GM18858 (cell line): ENCODE measurements at regions not wholly inside any gene's neighbourhood (a gene's known extent, or its start where the extent isn't known, plus 50 kb on each side); places are given as distances from the start of the nearest gene placed in this dataset.
A peak's percentile ranks its signal among the peaks of the same experiment; 100 is the strongest.
"Not testable (repeated sequence)": the region's sequence is repeated elsewhere in the genome, so short reads cannot be mapped to it uniquely, and the experiment has no call there.

Experiments
- ATAC-seq: cut with Tn5 transposase; IDR thresholded peaks from one replicate; pipeline ENCODE4 v1.9.1; 2021; ENCODE audit not compliant: unreplicated experiment

DNA sequence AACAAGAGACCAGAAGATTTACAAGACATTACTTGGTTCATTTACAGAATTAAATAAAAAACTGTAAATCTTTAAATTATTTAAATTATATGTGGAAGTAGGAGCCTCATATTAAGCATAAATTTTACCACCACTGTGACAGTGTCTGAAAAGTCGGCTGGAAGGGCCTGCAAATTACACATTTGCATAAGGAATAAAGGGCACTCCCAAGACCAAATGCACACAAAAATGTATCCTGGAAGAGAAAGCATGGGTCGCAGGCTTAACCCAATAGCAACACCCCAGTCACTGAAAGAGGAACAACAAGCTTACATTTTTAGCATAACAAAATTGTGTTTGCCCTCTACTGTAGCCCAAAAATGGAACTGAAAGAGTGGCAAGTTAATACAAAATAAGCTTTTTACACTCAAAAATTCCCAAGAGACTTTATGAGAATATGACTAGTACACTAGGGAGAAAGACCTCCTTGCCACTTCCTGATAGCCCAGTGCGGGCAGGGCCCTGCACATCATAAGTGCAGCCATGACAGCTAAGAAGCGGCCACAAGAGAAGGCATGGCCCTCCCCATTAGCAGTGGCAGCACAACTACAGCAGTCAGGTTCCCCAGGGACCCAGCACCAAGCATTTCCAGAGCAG lies 482.0 kb downstream of the DTWD2 start:
- ATAC-seq = peak; percentile 93

- not testable (repeated sequence) for ATAC-seq
Observed at GRCh38 chr5:118502232-118502631, 486.1 kb downstream of the DTWD2 start.

- ATAC-seq = no peak
Observed at GRCh38 chr5:118491351-118491750, 497.0 kb downstream of the DTWD2 start.

DNA sequence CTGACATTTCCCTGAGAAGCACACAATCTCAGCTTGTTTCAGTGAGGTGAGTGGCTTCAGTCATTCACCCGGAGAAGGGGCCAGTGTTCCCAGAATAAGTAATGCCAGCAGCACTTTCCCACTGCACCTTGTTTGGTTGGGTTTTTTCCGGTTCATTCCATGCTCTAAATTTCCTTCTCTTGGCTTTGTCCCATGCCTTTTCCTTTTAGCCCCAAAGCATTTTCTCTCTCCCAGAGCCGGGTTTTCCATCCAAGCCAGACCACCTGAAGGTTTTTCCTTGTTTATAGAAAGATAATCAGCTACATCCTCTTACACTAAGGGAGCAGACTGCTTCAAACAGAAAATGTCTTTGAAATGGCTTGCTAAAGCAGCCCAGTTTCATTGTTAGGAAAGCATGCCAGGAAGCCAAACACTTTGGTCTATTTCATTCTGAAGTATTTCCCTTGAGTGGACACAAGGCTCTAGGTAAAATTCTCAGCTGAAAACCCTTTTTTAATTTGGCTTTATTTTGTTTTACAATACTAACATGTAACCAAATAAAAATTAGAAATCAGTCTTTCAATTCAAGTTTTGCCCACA lies 501.6 kb downstream of the DTWD2 start:
- no peak for ATAC-seq

- ATAC-seq = no peak
Observed at GRCh38 chr5:118479285-118479684, 509.1 kb downstream of the DTWD2 start.

- no peak for ATAC-seq
Observed at GRCh38 chr5:118478852-118479251, 509.5 kb downstream of the DTWD2 start.

DNA sequence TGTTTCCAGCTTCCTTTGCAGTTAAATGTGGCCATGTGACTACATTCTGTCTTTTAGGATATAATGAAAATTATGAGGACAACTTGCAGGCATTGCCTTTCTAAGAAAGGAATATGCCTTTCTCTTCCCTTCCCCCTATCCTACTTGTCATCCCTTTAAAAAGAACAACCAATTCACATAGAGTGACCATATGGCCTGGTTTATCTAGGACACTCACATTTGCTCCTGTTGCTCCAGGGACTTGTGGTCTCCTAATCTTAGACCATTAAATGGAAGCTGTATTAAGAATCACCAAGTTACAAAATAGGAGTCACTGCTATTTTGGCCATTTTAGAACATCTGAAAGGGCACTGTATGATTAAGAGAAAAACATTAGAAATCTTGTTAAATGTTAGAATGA lies 520.3 kb downstream of the DTWD2 start:
- no peak for ATAC-seq

- no peak for ATAC-seq
Observed at GRCh38 chr5:118467103-118467502, 521.2 kb downstream of the DTWD2 start.

GRCh38 chr5:118466418-118466817 lies 521.9 kb downstream of the DTWD2 start:
- ATAC-seq = no peak

GRCh38 chr5:118462276-118462675 lies 526.1 kb downstream of the DTWD2 start:
- ATAC-seq = not testable (repeated sequence)

DNA sequence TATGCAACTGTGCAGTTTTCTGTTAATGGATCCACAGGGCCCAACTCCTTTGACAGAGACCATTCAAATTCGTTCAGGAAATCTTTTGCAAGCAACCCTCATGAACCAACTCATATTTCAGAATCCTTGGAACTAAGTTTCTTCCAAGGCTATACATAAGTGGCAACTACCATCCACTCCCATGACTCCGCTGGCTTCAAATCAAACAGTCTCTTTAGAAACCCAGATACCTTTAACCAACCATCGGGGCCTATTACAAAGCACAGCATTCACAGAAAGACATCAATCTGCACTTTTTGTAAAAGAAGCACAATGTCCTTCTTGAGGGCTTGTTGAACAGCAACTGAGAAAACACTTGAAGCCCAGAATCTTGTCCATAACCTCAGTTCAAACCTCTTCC lies 526.9 kb downstream of the DTWD2 start:
- no peak for ATAC-seq

GRCh38 chr5:118459490-118459889 lies 528.9 kb downstream of the DTWD2 start:
- ATAC-seq = no peak

DNA sequence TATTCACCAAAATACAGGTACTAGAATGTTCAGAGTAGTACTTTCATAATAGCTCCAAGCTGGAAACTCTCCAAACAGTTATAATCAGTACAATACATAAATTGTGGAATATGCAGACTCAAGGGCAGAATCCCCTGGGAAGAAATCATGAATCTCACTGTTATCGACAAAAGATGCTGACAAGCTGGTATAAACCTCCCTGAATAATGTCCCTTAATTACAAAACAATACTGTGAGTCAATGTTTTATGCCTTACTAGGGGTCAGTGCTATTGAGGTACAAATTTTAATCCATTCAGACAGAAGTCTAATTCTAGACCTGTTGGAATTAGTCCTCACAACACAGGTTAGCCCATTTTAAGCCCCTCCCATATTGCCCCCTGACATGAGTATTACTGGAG lies 532.3 kb downstream of the DTWD2 start:
- no peak for ATAC-seq

DNA sequence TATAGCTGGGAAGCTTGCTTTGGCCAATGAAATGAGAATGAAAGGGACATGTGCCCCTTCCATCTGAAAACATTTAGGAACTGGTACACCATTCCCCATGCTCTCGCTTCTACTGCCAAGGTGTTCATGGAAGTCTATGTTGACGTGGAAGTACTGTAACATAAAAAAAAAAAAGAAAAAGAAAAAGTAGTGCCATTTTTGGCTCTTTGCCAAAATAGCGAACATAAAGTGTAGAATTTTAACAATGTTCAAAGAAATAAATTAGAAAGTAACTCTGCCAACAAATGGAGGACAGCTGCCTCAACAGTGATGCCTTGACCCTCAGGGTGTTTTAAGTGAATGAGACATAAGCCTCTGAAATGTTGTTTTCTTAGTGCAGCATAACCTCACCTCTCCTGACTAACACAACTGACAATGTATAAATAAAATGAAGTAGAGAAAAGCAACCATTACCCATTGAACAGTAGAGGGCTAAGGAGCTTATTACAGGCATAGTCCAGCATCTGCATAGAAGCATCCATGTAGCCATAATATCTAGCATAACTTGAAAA lies 536.6 kb downstream of the DTWD2 start:
- ATAC-seq = no peak

DNA sequence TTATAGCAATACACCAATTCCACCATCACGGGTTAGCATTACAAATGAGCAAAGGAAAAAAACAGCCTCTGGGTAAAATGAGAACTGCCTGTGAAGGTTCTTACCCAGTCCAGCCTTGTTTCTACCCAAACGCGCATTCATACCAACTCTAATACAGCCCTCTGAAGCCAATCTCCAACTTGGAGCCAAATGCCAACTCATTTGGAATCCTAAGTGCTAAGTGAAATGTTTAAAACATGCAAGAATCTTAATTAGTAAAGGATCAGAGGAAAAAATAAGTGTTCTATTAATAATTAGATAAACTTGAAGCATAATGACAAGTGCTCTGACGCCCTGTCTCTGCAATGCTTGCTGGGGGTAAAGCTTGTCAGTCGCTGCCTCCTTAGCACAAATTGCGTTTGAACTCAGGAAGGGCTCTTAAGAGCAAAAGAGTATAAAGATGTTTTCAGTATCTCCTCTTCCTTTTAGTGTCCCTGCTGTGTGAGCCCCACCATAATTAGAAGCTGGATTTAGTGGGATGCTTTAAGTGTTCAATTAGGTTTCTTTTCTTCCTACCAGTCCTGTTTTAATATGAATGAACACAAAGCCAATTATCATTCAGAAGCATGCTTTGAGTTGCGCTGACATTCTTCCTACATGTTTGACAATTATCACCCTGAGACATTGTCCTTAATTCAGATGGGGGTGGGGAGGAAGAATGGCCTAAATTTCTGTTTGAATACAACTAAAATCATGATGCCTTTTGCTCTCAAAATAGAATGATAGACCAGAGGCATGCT lies 537.6 kb downstream of the DTWD2 start:
- no peak for ATAC-seq

DNA sequence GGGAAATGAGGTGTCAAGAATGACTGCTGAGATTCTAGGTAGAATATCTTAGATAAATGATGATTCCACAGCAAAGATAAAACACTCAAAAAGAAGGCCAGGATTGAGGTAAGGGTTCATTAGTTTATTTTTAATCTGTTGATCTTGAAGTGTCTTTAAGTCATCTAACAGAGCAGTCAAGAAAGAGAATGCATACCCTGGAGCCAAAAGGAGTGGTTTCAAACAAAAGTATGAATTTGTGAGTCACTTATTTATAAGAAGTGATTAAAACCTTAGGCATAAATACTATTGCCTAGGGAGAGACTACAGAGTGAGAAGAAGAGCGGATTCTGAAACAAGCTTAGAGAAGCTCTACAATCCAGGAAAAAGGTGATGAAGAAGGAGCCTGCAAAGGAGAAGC lies 541.0 kb downstream of the DTWD2 start:
- ATAC-seq = no peak

DNA sequence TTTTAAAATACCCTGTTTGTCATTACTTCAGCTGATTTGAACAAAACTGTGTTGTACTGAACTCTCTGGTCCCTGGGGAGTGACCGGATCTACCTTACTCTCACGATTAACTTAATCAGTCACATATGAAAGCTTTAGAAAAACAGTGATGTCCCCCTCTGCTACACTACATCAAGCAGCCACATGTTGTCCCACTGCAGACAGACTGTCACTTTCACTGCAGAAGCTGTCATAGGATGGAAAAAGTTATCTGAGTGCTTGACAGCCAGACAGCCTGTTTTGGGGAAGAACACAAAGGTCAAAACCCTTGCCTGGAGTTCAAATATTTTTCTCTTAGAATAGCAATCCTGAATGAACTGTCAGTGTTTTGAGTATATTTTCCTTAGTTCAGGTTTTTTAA lies 546.4 kb downstream of the DTWD2 start:
- no peak for ATAC-seq

DNA sequence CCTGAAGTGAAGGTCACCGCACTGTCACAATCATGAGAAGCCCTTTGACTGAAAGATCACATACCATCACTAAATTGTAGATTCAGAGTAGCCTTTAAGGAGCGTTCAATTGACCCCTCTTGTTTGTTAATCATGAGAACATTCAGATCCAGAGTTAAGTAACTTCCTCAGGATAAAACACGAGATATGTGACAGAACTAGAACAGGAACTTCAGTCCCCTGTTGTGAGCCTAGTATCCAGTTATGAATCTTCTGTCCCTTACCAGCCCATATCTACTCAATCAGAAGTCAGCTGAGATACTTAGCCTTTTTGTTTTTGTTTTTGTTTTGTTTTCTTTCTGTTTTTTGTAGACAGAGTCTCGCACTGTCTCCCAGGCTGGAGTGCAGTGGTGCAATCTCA lies 547.3 kb downstream of the DTWD2 start:
- ATAC-seq = no peak

DNA sequence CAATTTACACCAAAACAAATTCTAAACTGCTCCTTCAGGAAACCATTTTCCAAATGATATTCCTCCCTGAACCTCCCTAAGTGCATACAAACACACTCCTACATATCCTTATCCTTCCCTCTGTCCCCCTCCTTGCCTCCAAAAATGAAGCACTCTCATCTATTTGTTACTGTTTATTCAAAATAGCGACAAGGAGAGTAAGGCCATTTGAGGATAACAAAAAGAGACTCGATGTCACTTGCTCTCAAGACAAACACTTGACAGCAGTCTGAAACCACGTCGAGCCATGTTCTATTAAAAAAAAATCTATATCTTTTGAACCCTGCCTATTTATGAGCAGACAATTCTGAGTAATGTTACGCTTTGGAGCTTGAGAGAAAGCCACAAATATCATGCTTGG lies 547.9 kb downstream of the DTWD2 start:
- no peak for ATAC-seq

DNA sequence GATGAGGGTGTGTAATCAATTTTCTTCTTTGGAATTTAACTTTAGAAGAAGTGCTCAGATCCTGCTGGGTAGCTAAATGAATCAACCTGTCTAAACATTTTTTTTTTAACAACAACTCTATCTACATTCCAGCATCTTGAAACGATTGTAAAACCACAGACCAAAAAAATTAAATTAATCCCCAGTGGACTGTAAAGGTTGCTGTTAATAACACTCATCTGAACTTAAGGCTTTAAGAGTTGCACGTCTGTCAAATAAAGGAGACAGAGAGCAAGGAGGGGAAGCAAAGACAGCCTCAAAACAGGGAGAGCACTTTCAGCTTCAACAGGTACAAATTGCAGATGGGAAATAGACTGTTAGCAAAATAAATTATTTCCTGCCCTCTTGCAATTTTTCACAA lies 548.5 kb downstream of the DTWD2 start:
- ATAC-seq = no peak

- no peak for ATAC-seq
Observed at GRCh38 chr5:118435131-118435530, 553.2 kb downstream of the DTWD2 start.

GRCh38 chr5:118434522-118434921 lies 553.8 kb downstream of the DTWD2 start:
- ATAC-seq = no peak
